Vagina (tissue), 2 donors: ENCODE measurements at regions not wholly inside any gene's neighbourhood (a gene's known extent, or its start where the extent isn't known, plus 50 kb on each side); places are given as distances from the start of the nearest gene placed in this dataset.

Experiments
- CTCF ChIP-seq, 3 experiments: fragments of 450-650 bp in 2 of 3; fragments of 200-600 bp in 1 of 3; sonication (generic) in 1 of 3; IDR thresholded peaks; one replicate each; pipeline ENCODE4 v1.5.1; 2017 to 2019; ENCODE audit warnings: antibody characterized with exemption in 3 of 3, mild to moderate bottlenecking in 2 of 3, moderate library complexity in 2 of 3
- POLR2A ChIP-seq, 2 donors: fragments of 450-650 bp; IDR thresholded peaks; one replicate each; pipeline ENCODE4 v1.6.1; 2017; ENCODE audit warnings: antibody characterized with exemption in 2 of 2, mild to moderate bottlenecking in 2 of 2, moderate library complexity in 2 of 2

GRCh38 chr2:5041501-5041900 lies 650.7 kb upstream of the SOX11 start:
- no peak for TF ChIP-seq CTCF (IDR thresholded peaks at IDR 0.05)
- TF ChIP-seq POLR2A (IDR thresholded peaks at IDR 0.05), result no peak
